Mucosa of descending colon (tissue), 3 donors: ENCODE measurements at regions not wholly inside any gene's neighbourhood (a gene's known extent, or its start where the extent isn't known, plus 50 kb on each side); places are given as distances from the start of the nearest gene placed in this dataset.

Source experiments
- ATAC-seq: fragments of 200-7000 bp; cut with Tn5 transposase; one replicate; pipeline ENCODE4 v1.9.1; 2020; ENCODE audit warnings: mild to moderate bottlenecking, moderate library complexity
- DNase-seq, 3 donors: peaks; one replicate each; pipeline ENCODE4 v3.0.0-alpha.2; 2020
- H3K36me3 ChIP-seq: fragments of 200-600 bp; one replicate; pipeline ENCODE4 v1.8.0; 2021; ENCODE audit warnings: low read depth, mild to moderate bottlenecking
- H3K4me1 ChIP-seq: fragments of 200-600 bp; one replicate; pipeline ENCODE4 v1.8.0; 2021; ENCODE audit warnings: low read depth, mild to moderate bottlenecking
- H3K4me3 ChIP-seq: fragments of 200-600 bp; one replicate; pipeline ENCODE4 v1.8.0; 2021; ENCODE audit warnings: mild to moderate bottlenecking
- H3K9me3 ChIP-seq: fragments of 200-600 bp; one replicate; pipeline ENCODE4 v1.8.0; 2021; ENCODE audit warnings: mild to moderate bottlenecking
- CTCF ChIP-seq: fragments of 200-600 bp; IDR thresholded peaks from one replicate; pipeline ENCODE4 v1.8.0; 2022; ENCODE audit warnings: antibody characterized with exemption, mild to moderate bottlenecking
- intact Hi-C, 2 donors: fragments of 100-400 bp; cut with DNase I in 1 of 2; cut with micrococcal nuclease in 1 of 2; formaldehyde crosslinking; loops; one replicate each; pipeline versions ENCODE4 v1.11.0 to v1.11.1; 2022; cut with DNase I, micrococcal nuclease
- donor health status: DM: no; HTN: no; CAD: no; lungs with moderate emphysema.
- donor health status: DM: no; HTN: no; CAD: no.
- donor health status: DM: no; HTN: yes; CAD: no.

DNA sequence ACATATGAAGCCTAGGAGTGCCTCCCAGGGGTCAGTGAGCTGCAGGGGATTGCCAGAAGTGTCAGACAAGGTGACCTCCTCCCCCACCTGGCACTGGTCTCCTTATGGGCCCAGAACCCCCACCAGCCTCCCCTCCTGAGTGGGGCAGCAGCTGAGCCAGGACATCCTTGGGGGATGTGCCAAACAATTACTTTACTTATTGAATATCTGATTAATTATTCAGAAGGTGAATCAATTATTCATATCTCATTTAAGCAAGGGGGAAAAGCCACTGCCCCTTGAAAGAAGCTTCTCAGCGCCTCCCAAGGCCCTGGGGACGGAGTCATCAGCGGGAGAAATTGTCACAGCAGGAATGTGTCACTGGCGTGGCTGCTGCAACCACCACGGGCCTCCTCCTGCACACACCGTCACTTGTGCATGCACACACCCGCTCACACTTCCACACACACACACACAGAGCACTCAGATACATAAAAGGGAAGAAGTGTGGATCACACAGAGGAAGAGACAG, 123.4 kb upstream of the MAFB start:
- DNase-seq (no peak), ATAC-seq (no peak)
- Histone ChIP-seq H3K4me1 (no peaks in the 10 kb centered on the region), H3K9me3 (no peaks in the 10 kb centered on the region), H3K4me3 (no peak overlapping the region), H3K36me3 (no peaks in the 10 kb centered on the region)
- intact Hi-C loops = no loop called here
- TF ChIP-seq CTCF = no peak

GRCh38 chr20:40813029-40813431, 124.0 kb upstream of the MAFB start:
- no peak for ATAC-seq
- TF ChIP-seq CTCF = no peak
- Histone ChIP-seq H3K9me3 (no peaks in the 10 kb centered on the region), H3K4me3 (no peak overlapping the region), H3K4me1 (no peaks in the 10 kb centered on the region), H3K36me3 (no peaks in the 10 kb centered on the region)
- no peak for DNase-seq
- intact Hi-C loops = no loop called here

DNA sequence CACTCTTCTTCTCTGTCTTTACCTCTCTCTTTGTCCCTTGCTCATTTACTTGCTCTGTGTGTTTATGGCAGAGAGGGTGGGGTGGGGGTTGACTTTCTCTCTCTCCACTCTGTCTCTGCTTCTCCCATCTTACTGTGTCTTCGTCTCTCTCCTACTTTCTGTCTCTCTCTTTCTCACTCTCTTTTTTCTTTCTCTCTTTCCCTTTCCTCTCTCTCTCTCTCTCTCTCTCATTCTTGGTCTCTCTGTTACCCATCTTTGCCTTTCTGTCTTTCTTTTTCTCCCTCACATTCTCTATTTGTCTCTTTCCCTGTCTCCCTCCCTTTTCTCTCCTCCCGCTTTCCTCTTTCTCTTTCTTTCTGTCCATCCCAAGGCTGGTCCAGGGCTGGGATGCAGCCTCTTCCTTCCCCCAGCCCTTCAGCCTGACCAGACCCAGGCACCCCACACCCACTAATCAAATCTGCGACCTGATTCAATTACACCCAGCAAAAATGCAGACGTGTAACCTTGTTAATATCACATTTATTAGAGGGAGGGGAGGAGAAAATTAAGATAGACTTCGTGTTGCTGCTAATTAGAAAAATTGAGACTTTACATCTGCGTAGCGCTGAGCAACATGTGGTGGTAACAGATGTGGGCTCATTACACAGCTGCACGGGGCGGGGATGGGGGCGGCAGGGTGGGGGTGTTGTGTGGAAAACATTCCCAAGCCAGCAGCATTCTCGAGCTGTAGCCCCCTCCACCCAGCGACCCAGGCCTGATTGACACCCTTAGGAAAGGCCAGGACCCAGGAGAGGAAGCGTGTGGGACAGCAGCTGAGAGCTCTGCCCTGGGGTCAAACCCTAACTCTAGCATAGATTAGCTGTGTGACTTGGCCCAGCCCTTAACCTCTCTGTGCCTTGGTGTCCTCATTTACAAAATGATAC, 124.9 kb upstream of the MAFB start:
- Histone ChIP-seq H3K4me1 (no peaks in the 10 kb centered on the region), H3K4me3 (no peak overlapping the region), H3K36me3 (no peaks in the 10 kb centered on the region), H3K9me3 (no peaks in the 10 kb centered on the region)
- no peak for DNase-seq
- no peak for ATAC-seq
- intact Hi-C loops = no loop called here
- no peak for TF ChIP-seq CTCF

DNA sequence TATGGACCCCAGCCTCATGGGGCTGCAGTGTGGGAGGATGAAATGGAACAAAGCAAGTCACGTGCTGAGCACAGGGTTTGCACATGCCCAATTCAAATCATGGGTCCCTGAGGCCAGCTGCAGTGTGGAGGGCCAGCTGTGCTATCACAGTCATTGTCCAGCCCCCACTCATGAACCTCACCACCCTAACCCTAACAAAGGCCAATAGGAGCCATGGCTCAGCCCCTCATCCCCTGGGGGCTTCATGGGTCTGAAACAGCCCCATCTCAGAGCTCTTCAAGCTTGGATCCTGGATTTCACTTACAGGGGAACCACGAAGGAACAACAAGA, 125.6 kb upstream of the MAFB start:
- H3K9me3 ChIP-seq = no peaks in the 10 kb centered on the region
- H3K4me1 ChIP-seq = no peaks in the 10 kb centered on the region
- TF ChIP-seq CTCF = no peak
- H3K4me3 ChIP-seq = no peak overlapping the region
- DNase-seq (no peak), ATAC-seq (no peak)
- no peaks in the 10 kb centered on the region for H3K36me3 ChIP-seq
- intact Hi-C loops = no loop called here

GRCh38 chr20:40815156-40816038, 126.4 kb upstream of the MAFB start:
- Histone ChIP-seq H3K4me1 (no peaks in the 10 kb centered on the region), H3K36me3 (no peaks in the 10 kb centered on the region), H3K4me3 (no peak overlapping the region), H3K9me3 (no peaks in the 10 kb centered on the region)
- intact Hi-C loops = no loop called here
- no peak for ATAC-seq
- DNase-seq = no peak
- TF ChIP-seq CTCF = no peak
